ENCODE measurements at regions not wholly inside any gene's neighbourhood (a gene's known extent, or its start where the extent isn't known, plus 50 kb on each side); places are given as distances from the start of the nearest gene placed in this dataset.
"Not testable (repeated sequence)": the region's sequence is repeated elsewhere in the genome, so short reads cannot be mapped to it uniquely, and the experiment has no call there.

DNA sequence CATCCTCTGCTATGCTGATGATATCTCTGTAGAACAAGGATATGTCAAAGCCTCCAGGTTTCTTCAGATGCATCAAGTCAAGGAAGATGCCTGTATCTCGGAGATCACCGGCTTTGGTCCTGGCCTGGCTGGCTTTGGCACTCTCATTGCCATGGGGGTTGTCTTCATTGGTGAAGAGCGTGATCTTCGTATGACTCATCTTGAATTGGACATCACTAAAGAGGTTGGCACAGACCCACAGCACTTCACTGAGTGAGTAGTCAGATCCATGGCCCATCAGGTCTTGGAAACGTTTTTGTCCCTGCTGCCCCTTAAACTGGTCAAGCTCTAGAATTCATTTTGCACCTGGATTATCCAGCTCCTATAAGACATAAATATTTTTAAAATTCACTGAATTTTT lies 130.9 kb upstream of the MAMLD1 start:
- TF ChIP-seq, protein P1, sequence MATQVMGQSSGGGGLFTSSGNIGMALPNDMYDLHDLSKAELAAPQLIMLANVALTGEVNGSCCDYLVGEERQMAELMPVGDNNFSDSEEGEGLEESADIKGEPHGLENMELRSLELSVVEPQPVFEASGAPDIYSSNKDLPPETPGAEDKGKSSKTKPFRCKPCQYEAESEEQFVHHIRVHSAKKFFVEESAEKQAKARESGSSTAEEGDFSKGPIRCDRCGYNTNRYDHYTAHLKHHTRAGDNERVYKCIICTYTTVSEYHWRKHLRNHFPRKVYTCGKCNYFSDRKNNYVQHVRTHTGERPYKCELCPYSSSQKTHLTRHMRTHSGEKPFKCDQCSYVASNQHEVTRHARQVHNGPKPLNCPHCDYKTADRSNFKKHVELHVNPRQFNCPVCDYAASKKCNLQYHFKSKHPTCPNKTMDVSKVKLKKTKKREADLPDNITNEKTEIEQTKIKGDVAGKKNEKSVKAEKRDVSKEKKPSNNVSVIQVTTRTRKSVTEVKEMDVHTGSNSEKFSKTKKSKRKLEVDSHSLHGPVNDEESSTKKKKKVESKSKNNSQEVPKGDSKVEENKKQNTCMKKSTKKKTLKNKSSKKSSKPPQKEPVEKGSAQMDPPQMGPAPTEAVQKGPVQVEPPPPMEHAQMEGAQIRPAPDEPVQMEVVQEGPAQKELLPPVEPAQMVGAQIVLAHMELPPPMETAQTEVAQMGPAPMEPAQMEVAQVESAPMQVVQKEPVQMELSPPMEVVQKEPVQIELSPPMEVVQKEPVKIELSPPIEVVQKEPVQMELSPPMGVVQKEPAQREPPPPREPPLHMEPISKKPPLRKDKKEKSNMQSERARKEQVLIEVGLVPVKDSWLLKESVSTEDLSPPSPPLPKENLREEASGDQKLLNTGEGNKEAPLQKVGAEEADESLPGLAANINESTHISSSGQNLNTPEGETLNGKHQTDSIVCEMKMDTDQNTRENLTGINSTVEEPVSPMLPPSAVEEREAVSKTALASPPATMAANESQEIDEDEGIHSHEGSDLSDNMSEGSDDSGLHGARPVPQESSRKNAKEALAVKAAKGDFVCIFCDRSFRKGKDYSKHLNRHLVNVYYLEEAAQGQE (IDR thresholded peaks at IDR 0.05; ENCODE audit: insufficient read depth in 1 of 2, low read depth in 2 of 2, low read length in 1 of 2): not testable (repeated sequence)
- TF ChIP-seq, protein P2, sequence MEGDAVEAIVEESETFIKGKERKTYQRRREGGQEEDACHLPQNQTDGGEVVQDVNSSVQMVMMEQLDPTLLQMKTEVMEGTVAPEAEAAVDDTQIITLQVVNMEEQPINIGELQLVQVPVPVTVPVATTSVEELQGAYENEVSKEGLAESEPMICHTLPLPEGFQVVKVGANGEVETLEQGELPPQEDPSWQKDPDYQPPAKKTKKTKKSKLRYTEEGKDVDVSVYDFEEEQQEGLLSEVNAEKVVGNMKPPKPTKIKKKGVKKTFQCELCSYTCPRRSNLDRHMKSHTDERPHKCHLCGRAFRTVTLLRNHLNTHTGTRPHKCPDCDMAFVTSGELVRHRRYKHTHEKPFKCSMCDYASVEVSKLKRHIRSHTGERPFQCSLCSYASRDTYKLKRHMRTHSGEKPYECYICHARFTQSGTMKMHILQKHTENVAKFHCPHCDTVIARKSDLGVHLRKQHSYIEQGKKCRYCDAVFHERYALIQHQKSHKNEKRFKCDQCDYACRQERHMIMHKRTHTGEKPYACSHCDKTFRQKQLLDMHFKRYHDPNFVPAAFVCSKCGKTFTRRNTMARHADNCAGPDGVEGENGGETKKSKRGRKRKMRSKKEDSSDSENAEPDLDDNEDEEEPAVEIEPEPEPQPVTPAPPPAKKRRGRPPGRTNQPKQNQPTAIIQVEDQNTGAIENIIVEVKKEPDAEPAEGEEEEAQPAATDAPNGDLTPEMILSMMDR (IDR thresholded peaks at IDR 0.05): not testable (repeated sequence)
- not testable (repeated sequence) for TF ChIP-seq SIN3A (IDR thresholded peaks at IDR 0.05; ENCODE audit: borderline replicate concordance, insufficient read depth, low read depth, low read length); POLR2AphosphoS5 (IDR thresholded peaks at IDR 0.05; ENCODE audit: low read depth, low read length); TCF7L2 (IDR thresholded peaks at IDR 0.05; ENCODE audit: low read depth, low read length)

All from Panc1 (cell line).